ENCODE measurements at regions not wholly inside any gene's neighbourhood (a gene's known extent, or its start where the extent isn't known, plus 50 kb on each side); places are given as distances from the start of the nearest gene placed in this dataset.

GRCh38 chr6:25041485-25042035, 105.8 kb upstream of the RIPOR2 start:
- DNase-seq = no peak

- no peak for DNase-seq
Measured at GRCh38 chr6:25042036-25042521, 106.3 kb upstream of the RIPOR2 start.

GRCh38 chr6:25042536-25042935, 106.8 kb upstream of the RIPOR2 start:
- DNase-seq = no peak

GRCh38 chr6:25042984-25043725, 107.4 kb upstream of the RIPOR2 start:
- no peak for DNase-seq

- no peak for DNase-seq
Measured at GRCh38 chr6:25043892-25044291, 108.1 kb upstream of the RIPOR2 start.

DNA sequence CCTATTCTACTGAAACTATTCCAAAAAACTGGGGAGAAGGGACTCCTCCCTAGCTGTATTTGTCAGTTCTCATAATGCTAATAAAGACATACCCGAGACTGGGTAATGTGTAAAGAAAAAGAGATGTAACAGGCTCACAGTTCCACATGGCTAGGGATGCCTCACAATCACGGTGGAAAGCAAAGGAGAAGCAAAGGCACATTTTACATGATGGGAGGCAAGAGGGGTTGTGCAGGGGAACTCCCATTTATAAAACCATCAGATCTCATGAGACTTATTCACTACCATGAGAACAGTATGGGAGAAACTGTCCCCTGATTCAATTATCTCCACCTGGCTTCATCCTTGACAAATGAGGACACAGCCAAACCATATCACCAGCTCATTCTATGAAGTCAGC, 111.2 kb upstream of the RIPOR2 start:
- no peak for DNase-seq

- DNase-seq = no peak
Measured at GRCh38 chr6:25050356-25050755, 114.6 kb upstream of the RIPOR2 start.

DNA sequence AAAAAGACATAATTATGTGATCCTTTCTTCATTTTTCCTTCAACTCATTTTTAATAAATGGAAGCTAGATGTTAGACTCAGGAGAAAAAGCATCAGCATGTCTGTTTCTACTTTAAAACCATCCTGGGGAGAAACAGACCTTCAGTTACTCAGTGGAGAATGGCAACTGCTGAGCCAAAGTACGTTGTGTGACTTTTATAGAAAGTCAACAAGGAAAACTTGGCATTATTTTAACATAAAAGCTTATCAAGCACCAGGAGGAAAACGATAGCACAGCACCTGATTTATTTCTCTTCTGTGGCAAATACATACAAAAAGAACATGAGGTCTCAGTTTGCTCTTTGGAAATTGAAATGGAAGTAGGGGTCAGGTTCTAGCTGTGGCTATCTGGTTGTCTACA, 115.3 kb upstream of the RIPOR2 start:
- no peak for DNase-seq

- no peak for DNase-seq
Measured at GRCh38 chr6:25052181-25052580, 116.4 kb upstream of the RIPOR2 start.

GRCh38 chr6:25053875-25054371, 118.2 kb upstream of the RIPOR2 start:
- no peak for DNase-seq

- DNase-seq = no peak
Measured at GRCh38 chr6:25054469-25054868, 118.7 kb upstream of the RIPOR2 start.

- no peak for DNase-seq
Measured at GRCh38 chr6:25056130-25056529, 120.4 kb upstream of the RIPOR2 start.

DNA sequence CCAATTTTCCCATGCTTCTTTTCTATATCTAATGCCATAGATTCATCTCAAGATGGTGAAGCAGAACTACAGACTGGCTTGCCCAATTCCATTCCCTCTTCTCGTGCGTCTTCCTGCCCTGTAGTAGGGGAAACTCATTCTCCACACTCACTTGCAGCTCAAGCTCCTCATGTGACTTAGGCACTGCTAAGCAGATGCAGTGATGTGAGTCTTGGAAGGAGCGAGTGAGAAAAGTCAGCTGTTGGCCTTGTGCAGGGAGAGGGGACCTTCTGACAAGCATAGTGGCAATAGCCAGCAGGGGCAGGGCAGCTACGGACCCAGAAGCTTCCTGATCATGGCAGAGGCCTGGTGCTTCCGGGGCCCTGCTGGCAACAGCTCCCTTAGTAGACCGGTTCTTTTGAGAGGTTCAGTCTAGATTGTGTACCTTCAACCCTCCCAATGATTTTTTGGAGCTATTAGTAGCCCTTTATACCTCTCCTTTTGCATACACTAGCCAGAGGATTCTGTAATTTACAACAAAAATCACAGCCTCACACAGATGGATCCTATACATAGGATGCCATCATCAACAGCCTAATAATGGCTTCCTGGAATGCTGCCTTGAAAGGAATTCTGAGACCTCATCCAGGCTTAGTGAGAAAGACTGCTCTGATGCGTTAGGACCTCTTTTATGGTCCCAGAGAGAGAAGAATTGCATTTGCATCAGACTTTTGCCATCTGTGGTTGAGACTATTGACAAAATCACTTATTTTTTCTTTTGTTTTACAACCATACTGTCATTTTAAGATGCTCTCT, 121.5 kb upstream of the RIPOR2 start:
- DNase-seq = no peak

- DNase-seq = no peak
Measured at GRCh38 chr6:25058441-25058840, 122.7 kb upstream of the RIPOR2 start.

DNA sequence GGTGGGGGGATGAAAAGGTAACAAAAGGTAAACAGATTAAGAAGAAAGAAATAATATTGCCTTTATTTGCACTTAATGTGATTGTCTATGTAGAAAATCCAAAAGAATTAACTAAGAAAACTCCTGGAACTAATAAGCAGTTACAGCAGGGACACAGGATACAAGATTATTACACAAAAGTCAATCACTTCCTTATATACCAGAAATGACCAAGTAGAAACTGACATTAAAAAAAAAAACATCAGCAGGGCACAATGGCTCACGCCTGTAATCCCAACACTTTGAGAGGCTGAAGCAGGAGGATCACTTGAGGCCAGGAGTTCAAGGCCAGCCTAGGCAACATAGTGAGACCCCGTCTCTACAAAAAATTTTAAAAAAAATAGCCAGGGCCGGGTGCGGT, 123.2 kb upstream of the RIPOR2 start:
- DNase-seq = no peak

GRCh38 chr6:25060522-25060921, 124.8 kb upstream of the RIPOR2 start:
- DNase-seq = no peak

- DNase-seq = no peak
Measured at GRCh38 chr6:25061289-25061936, 125.7 kb upstream of the RIPOR2 start.

DNA sequence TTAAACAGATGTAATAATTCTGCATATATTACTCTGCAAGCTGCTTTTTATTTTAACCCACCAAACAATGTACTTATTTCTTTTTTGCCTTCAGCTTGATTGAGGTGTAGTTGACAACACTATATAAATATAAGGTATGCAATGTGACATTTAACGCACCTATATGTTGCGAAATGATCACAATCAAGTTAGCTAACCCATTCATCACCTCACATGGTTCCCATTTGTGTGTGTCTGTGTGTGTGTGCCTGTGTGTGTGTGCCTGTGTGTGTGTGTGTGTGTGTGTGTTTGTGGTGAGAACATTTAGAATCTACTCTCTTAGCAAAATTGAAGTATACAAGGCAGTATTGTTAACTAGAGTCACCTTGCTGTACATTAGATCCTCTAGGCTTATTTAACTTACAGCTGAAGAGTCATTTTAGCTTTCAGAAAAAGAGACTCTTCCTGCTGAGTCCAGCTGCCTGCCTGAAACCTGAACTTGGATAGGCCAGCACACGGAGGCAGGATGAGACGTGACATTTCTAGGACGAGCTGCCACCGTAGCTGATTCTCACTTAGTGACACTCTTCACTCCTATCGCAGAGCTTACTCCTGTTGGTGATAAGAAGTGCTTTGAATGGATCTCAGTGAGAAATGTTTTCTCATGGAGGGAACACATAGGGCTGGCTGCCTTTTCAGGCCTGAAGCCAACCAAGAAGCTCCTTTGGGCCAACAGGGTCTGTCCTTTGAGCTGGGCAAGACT, 126.5 kb upstream of the RIPOR2 start:
- no peak for DNase-seq

GRCh38 chr6:25064006-25064405, 128.2 kb upstream of the RIPOR2 start:
- no peak for DNase-seq

DNA sequence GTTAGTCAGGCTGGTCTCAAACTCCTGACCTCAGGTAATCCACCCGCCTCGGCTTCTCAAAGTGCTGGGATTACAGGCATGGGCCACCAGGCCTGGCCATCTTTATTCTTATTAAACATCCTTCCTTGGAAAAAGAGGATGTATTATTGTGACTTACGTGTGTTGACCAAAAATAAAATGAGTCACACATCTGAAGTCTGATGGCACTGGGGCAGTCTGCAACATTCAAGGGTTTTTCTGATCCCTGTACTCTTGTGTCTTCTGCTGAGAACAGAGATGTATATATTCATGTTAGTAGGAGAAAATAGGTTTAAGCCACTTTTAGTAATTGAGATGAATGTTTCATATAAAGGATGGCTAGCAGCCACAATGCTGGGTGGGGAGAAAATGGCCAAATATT, 129.9 kb upstream of the RIPOR2 start:
- no peak for DNase-seq

- DNase-seq = no peak
Measured at GRCh38 chr6:25066593-25066992, 130.8 kb upstream of the RIPOR2 start.

GRCh38 chr6:25068866-25069265, 133.1 kb upstream of the RIPOR2 start:
- no peak for DNase-seq

Measured in 8988T (cell line).